Heart right ventricle (tissue), 16 donors: ENCODE measurements at regions not wholly inside any gene's neighbourhood (a gene's known extent, or its start where the extent isn't known, plus 50 kb on each side); places are given as distances from the start of the nearest gene placed in this dataset.

Experiments used
- ATAC-seq, 8 donors: fragments of 200-7000 bp; cut with Tn5 transposase; one replicate each; pipeline ENCODE4 v1.9.1; 2020; ENCODE audit warnings: mild to moderate bottlenecking in 8 of 8, moderate library complexity in 8 of 8, moderate number of reproducible peaks in 1 of 8
- DNase-seq, 2 donors: peaks; one replicate each; pipeline ENCODE4 v3.0.0-alpha.2; 2020
- H3K27ac ChIP-seq, 10 donors: fragments of 200-600 bp; sonication (generic) in 2 of 10; one replicate each; pipeline versions ENCODE4 v1.5.0 to v1.8.0; 2020 to 2022; ENCODE audit warnings: mild to moderate bottlenecking in 3 of 10
- H3K27me3 ChIP-seq, 7 donors: fragments of 200-600 bp; one replicate each; pipeline ENCODE4 v1.8.0; 2021 to 2022; ENCODE audit warnings: mild to moderate bottlenecking in 2 of 7
- H3K36me3 ChIP-seq, 9 donors: fragments of 200-600 bp; sonication (generic) in 1 of 9; one replicate each; pipeline versions ENCODE4 v1.5.0 to v1.8.0; 2020 to 2022; ENCODE audit warnings: mild to moderate bottlenecking in 2 of 9
- H3K4me1 ChIP-seq, 9 donors: fragments of 200-600 bp; sonication (generic) in 1 of 9; one replicate each; pipeline versions ENCODE4 v1.5.0 to v1.8.0; 2020 to 2022; ENCODE audit warnings: mild to moderate bottlenecking in 4 of 9
- H3K4me3 ChIP-seq, 10 donors: fragments of 200-600 bp; sonication (generic) in 2 of 10; one replicate each; pipeline versions ENCODE4 v1.5.0 to v1.8.0; 2020 to 2022; ENCODE audit warnings: mild to moderate bottlenecking in 7 of 10, moderate library complexity in 2 of 10
- H3K9me3 ChIP-seq, 11 donors: fragments of 200-600 bp in 10 of 11; sonication (generic) in 2 of 11; one replicate each; pipeline versions ENCODE4 v1.5.0 to v1.8.0; 2013 to 2022; ENCODE audit warnings: mild to moderate bottlenecking in 2 of 11, control low read depth in 1 of 11, moderate library complexity in 1 of 11
- WGBS, 2 donors: extraction: QIAGEN DNeasy Blood & Tissue Kit; methylation state at CpG; one replicate each; pipeline ENCODE4 v1.1.7; 2013; ENCODE audit warnings: inconsistent platforms in 1 of 2; 5-methylcytosine and 5-hydroxymethylcytosine counted together
- intact Hi-C, 10 donors: fragments of 100-400 bp; cut with DNase I; formaldehyde crosslinking; loops; one replicate each; pipeline versions ENCODE4 v1.11.1 to v1.14.2; 2022
- TF ChIP-seq, protein P1 (sequence below), 9 donors: fragments of 200-600 bp; sonication (generic) in 2 of 9; IDR thresholded peaks; one replicate each; pipeline versions ENCODE4 v1.5.0 to v1.8.0; 2021 to 2022; ENCODE audit warnings: antibody characterized with exemption in 9 of 9, mild to moderate bottlenecking in 5 of 9, moderate library complexity in 1 of 9
- donor health status: Arrhythmogenic right ventricular cardiomyopathy.
- donor health status: ischemic (EF 13 %, LVEDD 7.1; RV severe dilation, severe dysfunction).
- donor health status: healthy with polysubstance abuse.
- donor health status: DM: no; HTN: yes; CAD: no.
- donor health status: DM: no; HTN: no; CAD: no.
- donor health status: ischemic (EF 25% LVEDD 6.9; RV normal size, moderate dysfunction).
- donor health status: ischemic (EF 25% LVEDD 5.7; RV mildly dilated, moderate dysfunction).
- donor health status: healthy.
- donor health status: DM: yes; HTN: yes; CAD: no.
- donor health status: Ischemic cardiomyopathy.
- donor health status: ischemic (EF 35%, LVEDD 5.7; RV mildly dilated, moderate dysfunction).
- donor health status: nonischemic (EF 11% LVEDD 7.7; RV severe dilation, severe dysfunction).
- donor health status: DM: yes; HTN: yes; CAD: no.
- donor health status: PGD.
- donor health status: ischemic (EF 29% LVEDD 5.4; RV normal size, mild dysfunction).
- donor health status: nonischemic (EF 23%, LVEDD 6.1; RV moderate dilation, normal function).

DNA sequence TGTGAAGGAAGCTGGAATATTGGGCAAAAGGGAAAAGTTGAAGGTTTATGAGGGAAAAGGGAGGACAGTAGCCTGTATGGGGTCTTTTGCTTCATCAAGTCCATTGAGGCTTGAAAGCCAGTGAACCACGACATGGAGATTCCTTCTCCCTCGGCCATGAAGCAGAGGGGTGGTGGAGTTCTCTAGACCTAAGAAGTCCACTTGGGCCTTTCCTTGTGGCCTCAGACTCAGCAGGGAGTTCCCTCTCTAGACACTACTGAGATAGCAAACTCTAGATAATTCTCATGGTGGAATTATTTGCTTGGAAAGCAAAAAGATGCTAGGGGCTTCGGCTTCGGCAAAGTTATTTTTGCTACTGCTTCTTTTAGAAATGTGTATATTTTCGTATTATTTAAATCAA, 78.5 kb downstream of the FOXD1 start:
- DNase-seq (no peak), ATAC-seq (no peak)
- no peaks in the 10 kb centered on the region for H3K36me3 ChIP-seq
- TF ChIP-seq, protein P1, sequence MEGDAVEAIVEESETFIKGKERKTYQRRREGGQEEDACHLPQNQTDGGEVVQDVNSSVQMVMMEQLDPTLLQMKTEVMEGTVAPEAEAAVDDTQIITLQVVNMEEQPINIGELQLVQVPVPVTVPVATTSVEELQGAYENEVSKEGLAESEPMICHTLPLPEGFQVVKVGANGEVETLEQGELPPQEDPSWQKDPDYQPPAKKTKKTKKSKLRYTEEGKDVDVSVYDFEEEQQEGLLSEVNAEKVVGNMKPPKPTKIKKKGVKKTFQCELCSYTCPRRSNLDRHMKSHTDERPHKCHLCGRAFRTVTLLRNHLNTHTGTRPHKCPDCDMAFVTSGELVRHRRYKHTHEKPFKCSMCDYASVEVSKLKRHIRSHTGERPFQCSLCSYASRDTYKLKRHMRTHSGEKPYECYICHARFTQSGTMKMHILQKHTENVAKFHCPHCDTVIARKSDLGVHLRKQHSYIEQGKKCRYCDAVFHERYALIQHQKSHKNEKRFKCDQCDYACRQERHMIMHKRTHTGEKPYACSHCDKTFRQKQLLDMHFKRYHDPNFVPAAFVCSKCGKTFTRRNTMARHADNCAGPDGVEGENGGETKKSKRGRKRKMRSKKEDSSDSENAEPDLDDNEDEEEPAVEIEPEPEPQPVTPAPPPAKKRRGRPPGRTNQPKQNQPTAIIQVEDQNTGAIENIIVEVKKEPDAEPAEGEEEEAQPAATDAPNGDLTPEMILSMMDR (IDR thresholded peaks at IDR 0.05): no peak
- H3K27me3 ChIP-seq: peaks cover 0 to 77% (median 58%) of the 10 kb centered on the region in 7 donors
- H3K4me1 ChIP-seq: no peaks in the 10 kb centered on the region
- 85 to 94% methylated on average over 5 of the region's 5 CpGs for WGBS, 2 donors
- H3K4me3 ChIP-seq: no peak overlapping the region
- H3K27ac ChIP-seq: no peak overlapping the region
- intact Hi-C loops: no loop called here
- H3K9me3 ChIP-seq: no peaks in the 10 kb centered on the region

DNA sequence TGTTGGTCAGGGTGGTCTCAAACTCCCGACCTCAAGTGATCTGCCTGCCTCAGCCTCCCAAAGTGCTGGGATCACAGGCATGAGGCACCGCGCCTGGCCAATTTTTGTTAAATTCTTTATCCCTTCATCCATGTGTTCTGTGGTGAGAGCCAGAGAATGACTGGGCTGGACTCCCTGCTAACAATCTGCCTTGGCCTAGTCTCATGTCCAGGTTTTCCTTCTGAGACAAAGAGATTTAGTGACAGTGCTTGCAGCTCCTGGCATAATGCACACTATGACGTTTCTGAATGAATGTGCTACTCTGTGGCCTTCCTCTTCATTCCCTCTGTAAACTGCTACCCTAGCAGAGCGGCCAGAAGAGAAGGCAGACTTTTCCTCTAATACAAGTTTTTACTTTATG, 79.3 kb downstream of the FOXD1 start:
- TF ChIP-seq, protein P1 (IDR thresholded peaks at IDR 0.05): no peak
- ATAC-seq (no peak), DNase-seq (no peak)
- Histone ChIP-seq H3K4me1 (no peaks in the 10 kb centered on the region), H3K27me3 (peaks cover 0 to 72% (median 57%) of the 10 kb centered on the region in 7 donors), H3K9me3 (no peaks in the 10 kb centered on the region), H3K36me3 (no peaks in the 10 kb centered on the region), H3K4me3 (no peak overlapping the region), H3K27ac (no peak overlapping the region)
- intact Hi-C loops: no loop called here
- 89 to 90% methylated on average over 5 of the region's 5 CpGs for WGBS, 2 donors

- Histone ChIP-seq H3K27me3 (peaks cover 0 to 71% (median 54%) of the 10 kb centered on the region in 7 donors), H3K4me3 (no peak overlapping the region), H3K9me3 (no peaks in the 10 kb centered on the region), H3K4me1 (no peaks in the 10 kb centered on the region), H3K27ac (no peak overlapping the region), H3K36me3 (no peaks in the 10 kb centered on the region)
- TF ChIP-seq, protein P1 (IDR thresholded peaks at IDR 0.05): no peak
- no peak for ATAC-seq
- intact Hi-C loops: no loop called here
- 81 to 92% methylated on average over 2 of the region's 2 CpGs for WGBS, 2 donors
- DNase-seq: no peak
These were observed 80.9 kb downstream of the FOXD1 start for GRCh38 chr5:73367650-73368049.

DNA sequence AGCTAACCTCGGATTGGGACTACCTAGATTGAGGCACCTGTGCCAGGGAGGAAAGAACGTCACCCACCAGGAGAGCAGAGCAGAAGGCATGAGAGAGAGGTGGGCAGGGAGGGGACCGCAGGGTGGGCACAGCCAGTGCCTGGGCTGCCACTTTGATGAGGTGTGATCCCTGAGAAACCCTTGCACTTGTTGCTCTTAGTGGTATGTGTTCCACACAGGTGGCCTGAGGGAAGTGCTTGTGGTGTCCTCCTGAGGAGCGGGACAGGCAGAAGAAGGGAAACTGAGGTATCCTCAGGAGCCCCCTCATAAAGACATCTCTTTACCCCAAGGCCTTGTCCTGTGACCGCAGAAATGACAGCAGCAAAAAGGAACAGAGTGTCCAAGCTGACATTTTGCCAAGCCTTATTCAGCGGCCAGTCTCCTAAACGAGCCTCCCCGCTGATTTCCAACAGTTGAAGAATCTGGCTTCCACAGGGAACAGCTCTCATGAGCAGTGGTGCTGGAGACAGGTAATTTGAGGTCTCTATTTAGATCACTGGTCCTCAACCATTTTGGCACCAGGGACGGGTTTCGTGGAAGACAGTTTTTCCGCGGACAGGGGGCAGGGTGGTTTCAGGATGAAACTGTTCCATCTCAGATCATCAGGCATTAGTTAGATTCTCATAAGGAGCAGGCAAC, 82.4 kb downstream of the FOXD1 start:
- intact Hi-C loops: no loop called here
- no peaks in the 10 kb centered on the region for H3K4me1 ChIP-seq

More for the DNA sequence above, 82.4 kb downstream of the FOXD1 start:
- DNase-seq: no peak
- 79 to 84% methylated on average over 12 of the region's 12 CpGs for WGBS, 2 donors
- Histone ChIP-seq H3K9me3 (no peaks in the 10 kb centered on the region), H3K36me3 (no peaks in the 10 kb centered on the region), H3K27ac (no peak overlapping the region), H3K4me3 (no peak overlapping the region), H3K27me3 (peaks cover 0 to 69% (median 44%) of the 10 kb centered on the region in 7 donors)
- ATAC-seq: no peak
- TF ChIP-seq, protein P1 (IDR thresholded peaks at IDR 0.05): no peak
